SK-N-SH treated with all-trans-retinoic acid at 6 μM for 48 hours (cell line): ENCODE measurements at regions not wholly inside any gene's neighbourhood (a gene's known extent, or its start where the extent isn't known, plus 50 kb on each side); places are given as distances from the start of the nearest gene placed in this dataset.

Experiments
- CSDC2 ChIP-seq: fragments of 250-450 bp; sonication (Bioruptor Pico); IDR thresholded peaks from 2 replicates; pipeline ENCODE4 v1.5.0; 2020; ENCODE audit warnings: mild to moderate bottlenecking, moderate library complexity
- ESRRG ChIP-seq: fragments of 250-450 bp; sonication (Bioruptor Pico); IDR thresholded peaks from 2 replicates; pipeline ENCODE4 v1.6.1; 2021; ENCODE audit warnings: mild to moderate bottlenecking
- GLIS3 ChIP-seq: fragments of 250-450 bp; sonication (Bioruptor Pico); IDR thresholded peaks from 2 replicates; pipeline ENCODE4 v1.5.0; 2020; ENCODE audit warnings: mild to moderate bottlenecking, moderate library complexity
- ISL1 ChIP-seq: fragments of 250-450 bp; sonication (Bioruptor Pico); IDR thresholded peaks from 2 replicates; pipeline ENCODE4 v2.1.2; 2022; ENCODE audit warnings: mild to moderate bottlenecking, moderate library complexity
- OSR1 ChIP-seq: fragments of 250-450 bp; sonication (Bioruptor Pico); IDR thresholded peaks from 2 replicates; pipeline ENCODE4 v1.8.0; 2022; ENCODE audit warnings: moderate library complexity, mild to moderate bottlenecking, inconsistent platforms
- TOX ChIP-seq: fragments of 250-450 bp; sonication (Bioruptor Pico); IDR thresholded peaks from 2 replicates; pipeline ENCODE4 v1.8.0; 2021; ENCODE audit warnings: mild to moderate bottlenecking, moderate library complexity, borderline replicate concordance
- ZNF565 ChIP-seq: fragments of 450-650 bp; formaldehyde crosslinking; conservative IDR thresholded peaks from 2 replicates; pipeline ENCODE4 v1.5.0; 2020; ENCODE audit warnings: low read depth, mild to moderate bottlenecking, moderate library complexity
- ZNF8 ChIP-seq: fragments of 450-650 bp; formaldehyde crosslinking; IDR thresholded peaks from 2 replicates; pipeline ENCODE4 v1.5.0; 2020; ENCODE audit warnings: mild to moderate bottlenecking, moderate library complexity
- TF ChIP-seq, protein P1 (sequence below): fragments of 250-450 bp; sonication (Bioruptor Pico); IDR thresholded peaks from 2 replicates; pipeline ENCODE4 v1.8.0; 2020; ENCODE audit warnings: mild to moderate bottlenecking, moderate library complexity, borderline replicate concordance
- TF ChIP-seq, protein P2 (sequence below): fragments of 250-450 bp; sonication (Bioruptor Pico); IDR thresholded peaks from 2 replicates; pipeline ENCODE4 v1.5.1; 2020; ENCODE audit warnings: low read depth, mild to moderate bottlenecking, moderate library complexity
- TF ChIP-seq, protein P3 (sequence below): fragments of 250-450 bp; sonication (Bioruptor Pico); IDR thresholded peaks from 2 replicates; pipeline ENCODE4 v1.5.1; 2021; ENCODE audit warnings: mild to moderate bottlenecking, moderate library complexity
- TF ChIP-seq, protein P4 (sequence below): fragments of 250-450 bp; sonication (Bioruptor Pico); IDR thresholded peaks from 2 replicates; pipeline ENCODE4 v1.5.0; 2020; ENCODE audit warnings: mild to moderate bottlenecking, moderate library complexity

DNA sequence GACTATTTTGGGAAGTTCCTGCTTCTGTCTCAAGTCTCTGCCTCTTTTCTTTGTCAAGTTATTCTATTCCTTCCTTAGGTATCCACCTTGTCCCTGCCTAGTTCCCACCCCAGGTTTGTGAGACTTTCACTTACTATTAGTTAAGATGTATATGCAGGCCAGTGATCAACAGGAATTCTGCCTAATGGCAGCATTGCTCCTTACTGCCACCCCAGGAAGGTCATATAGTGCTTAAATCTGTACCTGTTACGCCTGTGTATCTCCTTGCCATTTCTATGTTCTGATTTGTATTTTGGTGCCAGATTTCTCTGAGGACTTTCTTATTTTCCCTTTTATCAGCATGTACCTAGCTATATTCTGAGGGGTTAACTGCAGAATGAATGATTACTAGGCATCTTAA is 746.0 kb upstream of the TMEFF2 start:
- TF ChIP-seq OSR1 (CRISPR knock-in tag): no peak
- TF ChIP-seq, protein P1, sequence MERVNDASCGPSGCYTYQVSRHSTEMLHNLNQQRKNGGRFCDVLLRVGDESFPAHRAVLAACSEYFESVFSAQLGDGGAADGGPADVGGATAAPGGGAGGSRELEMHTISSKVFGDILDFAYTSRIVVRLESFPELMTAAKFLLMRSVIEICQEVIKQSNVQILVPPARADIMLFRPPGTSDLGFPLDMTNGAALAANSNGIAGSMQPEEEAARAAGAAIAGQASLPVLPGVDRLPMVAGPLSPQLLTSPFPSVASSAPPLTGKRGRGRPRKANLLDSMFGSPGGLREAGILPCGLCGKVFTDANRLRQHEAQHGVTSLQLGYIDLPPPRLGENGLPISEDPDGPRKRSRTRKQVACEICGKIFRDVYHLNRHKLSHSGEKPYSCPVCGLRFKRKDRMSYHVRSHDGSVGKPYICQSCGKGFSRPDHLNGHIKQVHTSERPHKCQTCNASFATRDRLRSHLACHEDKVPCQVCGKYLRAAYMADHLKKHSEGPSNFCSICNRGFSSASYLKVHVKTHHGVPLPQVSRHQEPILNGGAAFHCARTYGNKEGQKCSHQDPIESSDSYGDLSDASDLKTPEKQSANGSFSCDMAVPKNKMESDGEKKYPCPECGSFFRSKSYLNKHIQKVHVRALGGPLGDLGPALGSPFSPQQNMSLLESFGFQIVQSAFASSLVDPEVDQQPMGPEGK (CRISPR knock-in tag): no peak
- TF ChIP-seq CSDC2 (CRISPR knock-in tag): no peak
- TF ChIP-seq, protein P2, sequence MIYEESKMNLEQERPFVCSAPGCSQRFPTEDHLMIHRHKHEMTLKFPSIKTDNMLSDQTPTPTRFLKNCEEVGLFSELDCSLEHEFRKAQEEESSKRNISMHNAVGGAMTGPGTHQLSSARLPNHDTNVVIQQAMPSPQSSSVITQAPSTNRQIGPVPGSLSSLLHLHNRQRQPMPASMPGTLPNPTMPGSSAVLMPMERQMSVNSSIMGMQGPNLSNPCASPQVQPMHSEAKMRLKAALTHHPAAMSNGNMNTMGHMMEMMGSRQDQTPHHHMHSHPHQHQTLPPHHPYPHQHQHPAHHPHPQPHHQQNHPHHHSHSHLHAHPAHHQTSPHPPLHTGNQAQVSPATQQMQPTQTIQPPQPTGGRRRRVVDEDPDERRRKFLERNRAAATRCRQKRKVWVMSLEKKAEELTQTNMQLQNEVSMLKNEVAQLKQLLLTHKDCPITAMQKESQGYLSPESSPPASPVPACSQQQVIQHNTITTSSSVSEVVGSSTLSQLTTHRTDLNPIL (CRISPR knock-in tag): no peak
- no peak for TF ChIP-seq GLIS3 (CRISPR knock-in tag)
- TF ChIP-seq, protein P3, sequence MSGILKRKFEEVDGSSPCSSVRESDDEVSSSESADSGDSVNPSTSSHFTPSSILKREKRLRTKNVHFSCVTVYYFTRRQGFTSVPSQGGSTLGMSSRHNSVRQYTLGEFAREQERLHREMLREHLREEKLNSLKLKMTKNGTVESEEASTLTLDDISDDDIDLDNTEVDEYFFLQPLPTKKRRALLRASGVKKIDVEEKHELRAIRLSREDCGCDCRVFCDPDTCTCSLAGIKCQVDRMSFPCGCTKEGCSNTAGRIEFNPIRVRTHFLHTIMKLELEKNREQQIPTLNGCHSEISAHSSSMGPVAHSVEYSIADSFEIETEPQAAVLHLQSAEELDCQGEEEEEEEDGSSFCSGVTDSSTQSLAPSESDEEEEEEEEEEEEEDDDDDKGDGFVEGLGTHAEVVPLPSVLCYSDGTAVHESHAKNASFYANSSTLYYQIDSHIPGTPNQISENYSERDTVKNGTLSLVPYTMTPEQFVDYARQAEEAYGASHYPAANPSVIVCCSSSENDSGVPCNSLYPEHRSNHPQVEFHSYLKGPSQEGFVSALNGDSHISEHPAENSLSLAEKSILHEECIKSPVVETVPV (CRISPR knock-in tag): no peak
- TF ChIP-seq ESRRG: no peak
- no peak for TF ChIP-seq ISL1 (CRISPR knock-in tag)
- TF ChIP-seq ZNF565: no peak
- TF ChIP-seq ZNF8 (CRISPR knock-in tag): no peak
- TF ChIP-seq, protein P4, sequence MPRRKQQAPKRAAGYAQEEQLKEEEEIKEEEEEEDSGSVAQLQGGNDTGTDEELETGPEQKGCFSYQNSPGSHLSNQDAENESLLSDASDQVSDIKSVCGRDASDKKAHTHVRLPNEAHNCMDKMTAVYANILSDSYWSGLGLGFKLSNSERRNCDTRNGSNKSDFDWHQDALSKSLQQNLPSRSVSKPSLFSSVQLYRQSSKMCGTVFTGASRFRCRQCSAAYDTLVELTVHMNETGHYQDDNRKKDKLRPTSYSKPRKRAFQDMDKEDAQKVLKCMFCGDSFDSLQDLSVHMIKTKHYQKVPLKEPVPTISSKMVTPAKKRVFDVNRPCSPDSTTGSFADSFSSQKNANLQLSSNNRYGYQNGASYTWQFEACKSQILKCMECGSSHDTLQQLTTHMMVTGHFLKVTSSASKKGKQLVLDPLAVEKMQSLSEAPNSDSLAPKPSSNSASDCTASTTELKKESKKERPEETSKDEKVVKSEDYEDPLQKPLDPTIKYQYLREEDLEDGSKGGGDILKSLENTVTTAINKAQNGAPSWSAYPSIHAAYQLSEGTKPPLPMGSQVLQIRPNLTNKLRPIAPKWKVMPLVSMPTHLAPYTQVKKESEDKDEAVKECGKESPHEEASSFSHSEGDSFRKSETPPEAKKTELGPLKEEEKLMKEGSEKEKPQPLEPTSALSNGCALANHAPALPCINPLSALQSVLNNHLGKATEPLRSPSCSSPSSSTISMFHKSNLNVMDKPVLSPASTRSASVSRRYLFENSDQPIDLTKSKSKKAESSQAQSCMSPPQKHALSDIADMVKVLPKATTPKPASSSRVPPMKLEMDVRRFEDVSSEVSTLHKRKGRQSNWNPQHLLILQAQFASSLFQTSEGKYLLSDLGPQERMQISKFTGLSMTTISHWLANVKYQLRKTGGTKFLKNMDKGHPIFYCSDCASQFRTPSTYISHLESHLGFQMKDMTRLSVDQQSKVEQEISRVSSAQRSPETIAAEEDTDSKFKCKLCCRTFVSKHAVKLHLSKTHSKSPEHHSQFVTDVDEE (CRISPR knock-in tag): no peak
- no peak for TF ChIP-seq TOX
